Peyer's patch (tissue), 4 donors: ENCODE measurements at regions not wholly inside any gene's neighbourhood (a gene's known extent, or its start where the extent isn't known, plus 50 kb on each side); places are given as distances from the start of the nearest gene placed in this dataset.

Experiments used
- POLR2A ChIP-seq, 2 donors: fragments of 450-650 bp; IDR thresholded peaks; one replicate each; pipeline ENCODE4 v1.5.1; 2017; ENCODE audit warnings: antibody characterized with exemption in 2 of 2, mild to moderate bottlenecking in 2 of 2, moderate library complexity in 2 of 2
- TF ChIP-seq, protein P1 (sequence below), 6 experiments: fragments of 450-650 bp in 4 of 6; fragments of 200-600 bp in 2 of 6; sonication (generic) in 1 of 6; IDR thresholded peaks; one replicate each; pipeline ENCODE4 v1.5.1; 2017 to 2019; ENCODE audit warnings: antibody characterized with exemption in 6 of 6, mild to moderate bottlenecking in 3 of 6, moderate library complexity in 1 of 6

DNA sequence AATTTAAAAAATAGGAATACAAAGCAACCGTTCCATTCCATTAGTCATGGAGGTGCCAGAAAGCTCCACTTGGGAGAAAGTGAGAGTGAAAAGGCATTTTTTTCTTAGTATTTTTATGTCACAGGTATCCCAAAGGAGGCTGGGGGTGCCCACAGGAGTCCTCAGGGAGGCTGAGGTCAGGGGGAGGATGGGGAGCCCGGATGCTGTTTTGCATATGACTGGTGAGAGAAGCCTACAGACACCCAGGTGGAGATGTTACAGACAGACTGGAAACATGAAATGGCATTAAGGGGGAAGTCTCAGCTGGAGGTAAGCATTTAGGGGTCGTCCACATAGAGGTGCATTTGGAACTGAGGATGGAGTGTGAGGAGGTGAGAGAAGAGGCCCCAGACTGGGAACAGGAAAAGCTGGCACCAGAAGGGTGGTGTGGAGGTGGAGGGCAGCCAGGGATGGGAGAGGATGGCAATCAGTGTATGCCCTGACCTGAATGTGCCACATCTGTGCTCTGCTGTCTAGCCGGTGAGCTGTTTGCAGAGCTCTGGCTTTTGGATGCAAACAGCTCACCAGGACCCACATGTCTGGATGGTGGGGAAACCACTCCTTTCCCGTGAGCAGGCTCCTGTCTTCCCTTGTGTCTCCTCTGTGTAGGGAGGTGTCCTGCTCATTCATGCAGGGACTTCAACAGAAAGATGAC lies 101.1 kb downstream of the RAMP3 start:
- TF ChIP-seq, protein P1, sequence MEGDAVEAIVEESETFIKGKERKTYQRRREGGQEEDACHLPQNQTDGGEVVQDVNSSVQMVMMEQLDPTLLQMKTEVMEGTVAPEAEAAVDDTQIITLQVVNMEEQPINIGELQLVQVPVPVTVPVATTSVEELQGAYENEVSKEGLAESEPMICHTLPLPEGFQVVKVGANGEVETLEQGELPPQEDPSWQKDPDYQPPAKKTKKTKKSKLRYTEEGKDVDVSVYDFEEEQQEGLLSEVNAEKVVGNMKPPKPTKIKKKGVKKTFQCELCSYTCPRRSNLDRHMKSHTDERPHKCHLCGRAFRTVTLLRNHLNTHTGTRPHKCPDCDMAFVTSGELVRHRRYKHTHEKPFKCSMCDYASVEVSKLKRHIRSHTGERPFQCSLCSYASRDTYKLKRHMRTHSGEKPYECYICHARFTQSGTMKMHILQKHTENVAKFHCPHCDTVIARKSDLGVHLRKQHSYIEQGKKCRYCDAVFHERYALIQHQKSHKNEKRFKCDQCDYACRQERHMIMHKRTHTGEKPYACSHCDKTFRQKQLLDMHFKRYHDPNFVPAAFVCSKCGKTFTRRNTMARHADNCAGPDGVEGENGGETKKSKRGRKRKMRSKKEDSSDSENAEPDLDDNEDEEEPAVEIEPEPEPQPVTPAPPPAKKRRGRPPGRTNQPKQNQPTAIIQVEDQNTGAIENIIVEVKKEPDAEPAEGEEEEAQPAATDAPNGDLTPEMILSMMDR (IDR thresholded peaks at IDR 0.05): no peak
- no peak for TF ChIP-seq POLR2A (IDR thresholded peaks at IDR 0.05)
